Fibroblast of skin of scalp (primary cell): ENCODE measurements at regions not wholly inside any gene's neighbourhood (a gene's known extent, or its start where the extent isn't known, plus 50 kb on each side); places are given as distances from the start of the nearest gene placed in this dataset.
"Not testable (repeated sequence)": the region's sequence is repeated elsewhere in the genome, so short reads cannot be mapped to it uniquely, and the experiment has no call there.

Source experiments
- DNase-seq: peaks from one replicate; pipeline ENCODE4 v3.0.0-alpha.2; 2013

DNA sequence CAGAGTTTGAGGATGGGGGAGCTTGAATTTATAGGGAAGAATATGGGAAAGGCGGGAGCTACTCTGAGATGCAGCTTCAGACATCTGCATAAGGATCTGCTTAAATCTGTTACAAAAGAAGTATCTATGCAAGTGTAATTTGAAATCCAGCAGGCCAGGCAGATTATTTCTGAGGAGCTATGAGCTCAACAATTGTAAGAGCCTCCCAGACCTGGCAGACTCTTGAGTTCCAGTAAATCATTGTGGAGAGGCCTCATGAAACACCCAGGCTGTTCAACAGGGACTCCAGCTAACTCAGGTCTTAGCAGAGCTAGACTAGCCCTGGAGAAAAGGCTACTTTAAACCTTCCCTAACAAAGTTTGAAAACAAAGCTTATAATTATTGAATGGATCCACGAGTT is 647.5 kb upstream of the CHRM3 start:
- no peak for DNase-seq

DNA sequence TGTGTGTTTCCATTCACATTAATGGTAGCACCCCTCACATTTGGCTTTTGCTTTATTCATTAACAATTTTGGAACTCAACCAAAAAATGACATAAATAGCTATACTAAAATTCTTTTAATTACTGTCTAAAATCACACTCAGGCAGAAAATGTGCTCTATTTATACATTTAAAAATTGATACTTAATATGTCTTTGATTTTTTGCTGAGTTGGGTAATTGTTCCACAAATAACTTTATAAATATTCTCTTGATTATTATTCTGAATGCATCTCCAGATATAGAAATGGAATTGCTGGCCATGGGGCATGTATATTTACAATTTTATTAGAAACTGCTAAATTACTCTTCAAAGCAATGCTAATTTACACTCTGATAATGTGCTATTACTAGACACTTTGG is 658.7 kb upstream of the CHRM3 start:
- no peak for DNase-seq

DNA sequence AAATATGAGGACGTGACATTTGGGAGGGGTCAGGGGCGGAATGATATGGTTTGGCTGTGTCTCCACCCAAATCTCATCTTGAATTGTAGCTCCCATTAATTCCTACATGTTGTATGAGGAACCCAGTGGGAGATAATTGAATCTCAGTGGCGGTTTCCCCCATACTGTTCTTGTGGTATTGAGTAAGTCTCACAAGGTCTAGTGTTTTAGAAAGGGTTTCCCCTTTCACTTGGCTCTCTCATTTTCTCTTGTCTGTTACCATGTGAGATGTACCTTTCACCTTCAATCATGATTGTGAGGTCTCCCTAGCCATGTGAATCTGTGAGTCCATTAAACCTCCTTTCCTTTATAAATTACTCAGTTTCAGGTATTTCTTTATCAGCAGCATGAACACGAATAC is 663.6 kb upstream of the CHRM3 start:
- DNase-seq = no peak

DNA sequence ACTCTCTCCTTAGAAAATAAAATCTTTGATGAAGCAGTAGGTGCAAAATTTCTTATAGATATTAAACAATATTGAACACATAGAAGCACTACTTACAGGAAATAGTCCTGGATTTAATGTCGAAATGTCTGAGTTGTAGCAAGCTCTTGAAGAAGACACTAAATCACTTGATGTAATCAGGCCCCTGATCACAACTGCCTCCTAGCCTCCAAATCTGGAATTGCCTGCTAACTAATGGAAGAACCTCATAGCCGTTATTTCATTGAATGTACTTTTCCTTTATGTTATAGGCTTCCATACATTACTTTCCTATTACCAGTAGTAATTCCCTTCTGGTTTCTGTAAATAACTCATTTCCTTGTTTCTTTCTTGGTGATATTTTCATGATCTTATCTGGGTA is 675.7 kb upstream of the CHRM3 start:
- DNase-seq = no peak

DNA sequence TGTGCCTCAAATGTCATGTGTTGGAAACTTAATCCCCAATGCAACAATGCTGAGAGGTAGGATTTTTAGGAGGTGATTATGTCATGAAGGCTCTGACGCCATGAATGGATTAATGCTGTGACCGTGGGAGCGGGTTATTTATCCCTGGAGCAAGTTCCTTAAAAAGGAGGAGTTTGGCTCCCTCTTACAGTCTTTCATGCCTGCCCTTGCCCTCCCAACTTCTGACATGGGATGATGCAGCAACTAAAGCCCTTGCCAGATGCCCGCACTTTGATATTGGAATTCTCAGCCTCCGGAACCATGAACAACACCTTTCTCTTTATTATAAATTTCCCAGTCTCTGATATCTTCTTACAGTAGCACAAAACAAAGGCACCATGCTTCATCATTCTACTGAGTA is 685.3 kb upstream of the CHRM3 start:
- DNase-seq = no peak

DNA sequence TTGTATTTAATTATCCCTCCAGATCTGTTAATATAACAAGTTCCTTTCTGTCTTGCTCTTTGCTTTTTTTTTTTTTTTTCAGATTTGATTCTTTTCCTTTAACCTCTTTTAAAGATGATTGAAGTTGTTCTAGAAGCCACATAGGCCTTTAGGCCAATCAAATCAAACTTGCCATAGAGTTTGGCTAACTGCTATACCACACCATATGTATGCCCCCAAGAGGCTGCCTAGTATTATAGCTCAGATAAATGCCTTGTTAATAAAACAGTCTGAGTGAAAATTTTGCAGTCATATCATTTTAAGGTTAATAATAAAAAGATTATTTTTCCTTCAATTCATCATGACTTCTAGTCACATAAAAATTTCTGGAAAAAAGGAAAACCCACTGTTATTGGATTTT is 696.0 kb upstream of the CHRM3 start:
- DNase-seq = peak; percentile 54

DNA sequence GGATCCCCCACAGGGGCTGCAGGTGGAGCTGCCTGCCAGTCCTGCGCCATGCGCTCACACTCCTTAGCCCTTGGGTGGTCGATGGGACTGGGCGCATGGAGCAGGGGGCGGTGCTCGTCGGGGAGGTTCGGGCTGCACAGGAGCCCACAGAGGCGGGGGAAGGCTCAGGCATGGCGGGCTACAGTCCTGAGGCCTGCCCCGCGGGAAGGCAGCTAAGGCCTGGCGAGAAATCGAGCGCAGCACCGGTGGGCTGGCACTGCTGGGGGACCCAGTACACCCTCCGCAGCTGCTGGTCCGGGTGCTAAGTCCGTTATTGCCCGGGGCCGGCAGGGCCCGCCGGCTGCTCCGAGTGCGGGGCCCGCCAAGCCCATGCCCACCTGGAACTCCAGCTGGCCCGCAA is 701.8 kb upstream of the CHRM3 start:
- DNase-seq = not testable (repeated sequence)

DNA sequence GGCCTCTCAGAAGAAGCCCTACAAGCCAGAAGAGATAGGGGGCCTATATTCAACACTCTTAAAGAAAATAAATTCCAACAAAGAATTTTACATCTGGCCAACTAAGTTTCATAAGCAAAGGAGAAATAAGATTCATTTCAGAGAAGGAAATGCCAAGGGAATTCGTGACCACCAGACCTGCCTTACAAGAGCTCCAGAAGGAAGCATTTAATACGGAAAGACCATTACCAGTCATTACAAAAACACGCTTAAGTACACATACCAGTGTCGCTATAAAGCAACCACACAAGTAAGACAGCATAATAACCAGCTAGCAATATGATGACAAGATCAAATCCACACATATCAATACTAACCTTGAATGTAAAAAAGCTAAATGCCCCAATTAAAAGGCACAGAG is 704.9 kb upstream of the CHRM3 start:
- peak; percentile 51 for DNase-seq

DNA sequence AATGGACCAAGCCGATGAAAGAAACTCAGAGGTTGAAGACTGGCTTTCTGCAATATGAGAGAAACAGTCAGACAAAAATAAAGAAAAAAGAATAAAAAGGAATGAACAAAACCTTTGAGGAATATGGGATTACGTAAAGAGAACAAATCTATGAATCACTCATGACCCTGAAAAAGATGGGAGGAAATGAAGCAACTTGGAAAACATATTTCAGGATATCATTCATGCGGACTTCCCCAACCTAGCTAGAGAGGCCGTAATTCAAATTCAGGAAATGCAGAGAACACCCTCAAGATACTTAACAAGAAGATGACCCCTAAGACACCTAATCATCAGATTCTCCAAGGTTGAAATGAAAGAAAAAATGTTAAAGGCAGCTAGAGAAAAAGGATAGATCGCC is 705.3 kb upstream of the CHRM3 start:
- peak; percentile 43 for DNase-seq

DNA sequence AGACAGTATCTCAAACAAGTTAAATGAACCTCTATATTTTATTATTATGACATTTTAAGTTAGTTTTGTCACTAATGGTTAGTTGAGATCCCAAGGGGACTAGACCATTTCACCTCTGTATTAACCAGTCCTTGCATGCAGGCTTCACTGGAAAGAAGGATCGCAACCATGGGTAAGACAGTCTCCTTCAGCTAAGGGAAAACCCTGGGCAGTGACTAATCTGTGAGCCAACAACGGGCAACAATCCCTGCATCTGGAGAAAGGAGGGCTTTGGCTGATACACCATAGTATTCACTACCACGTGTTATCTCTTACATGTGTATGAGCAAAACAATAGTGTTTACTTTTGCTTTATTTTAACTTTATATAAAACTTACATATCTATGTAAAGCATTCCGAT is 708.8 kb upstream of the CHRM3 start:
- DNase-seq = no peak

DNA sequence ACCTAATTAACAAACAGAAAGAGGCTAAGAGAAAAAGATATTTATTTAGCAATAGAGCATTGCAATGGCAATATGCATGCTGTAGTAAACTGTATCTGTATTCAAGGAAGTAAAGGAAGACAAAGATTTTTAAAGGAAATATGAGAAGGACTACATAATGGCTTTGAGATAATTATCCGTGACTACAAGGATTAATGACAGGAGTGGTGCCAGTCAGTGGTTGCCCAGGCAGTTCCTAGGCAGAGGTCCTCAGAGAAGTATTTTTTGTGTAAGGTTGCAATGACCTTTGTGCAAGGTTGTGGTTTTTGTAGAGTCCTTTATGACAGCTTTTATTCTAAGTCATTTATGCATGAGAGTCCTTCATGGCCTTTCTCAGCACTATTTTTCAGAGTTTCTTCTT is 711.1 kb upstream of the CHRM3 start:
- DNase-seq = no peak

DNA sequence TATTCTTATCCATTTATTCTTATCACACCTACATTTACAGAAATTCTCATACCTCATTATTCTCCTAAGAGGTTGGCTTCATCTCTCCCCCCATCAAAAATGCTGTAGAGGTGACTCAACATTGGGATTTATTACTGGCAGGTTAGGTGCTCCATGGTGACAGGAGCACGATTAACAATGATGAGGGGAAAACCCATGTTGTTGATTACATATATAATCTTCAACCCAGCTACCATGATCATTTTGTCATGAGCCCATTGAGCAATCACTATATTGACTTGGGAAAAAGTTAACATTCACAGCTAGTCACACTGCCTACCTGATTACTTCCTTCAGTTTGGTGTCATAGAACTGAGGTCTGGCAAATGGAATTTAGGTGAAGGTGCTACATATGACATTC is 712.1 kb upstream of the CHRM3 start:
- no peak for DNase-seq

DNA sequence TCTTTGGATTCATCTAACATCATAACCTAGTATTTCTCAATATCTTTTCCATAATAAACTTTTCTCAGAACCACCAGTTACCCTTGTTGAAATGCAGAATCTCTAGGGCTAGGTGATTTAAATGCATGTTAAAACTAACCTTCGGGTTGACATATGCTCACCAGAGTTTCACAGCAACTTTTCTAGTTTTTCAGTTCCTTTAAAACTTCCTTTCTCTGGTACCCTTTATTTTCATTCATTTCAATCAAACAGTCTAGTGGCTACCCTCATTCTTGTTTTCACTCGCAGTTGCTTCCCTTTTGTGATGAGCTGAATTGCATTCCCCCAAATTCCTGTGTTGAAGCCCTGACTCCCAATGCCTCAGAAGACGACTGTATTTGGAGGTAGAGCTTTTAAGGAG is 712.8 kb upstream of the CHRM3 start:
- no peak for DNase-seq

DNA sequence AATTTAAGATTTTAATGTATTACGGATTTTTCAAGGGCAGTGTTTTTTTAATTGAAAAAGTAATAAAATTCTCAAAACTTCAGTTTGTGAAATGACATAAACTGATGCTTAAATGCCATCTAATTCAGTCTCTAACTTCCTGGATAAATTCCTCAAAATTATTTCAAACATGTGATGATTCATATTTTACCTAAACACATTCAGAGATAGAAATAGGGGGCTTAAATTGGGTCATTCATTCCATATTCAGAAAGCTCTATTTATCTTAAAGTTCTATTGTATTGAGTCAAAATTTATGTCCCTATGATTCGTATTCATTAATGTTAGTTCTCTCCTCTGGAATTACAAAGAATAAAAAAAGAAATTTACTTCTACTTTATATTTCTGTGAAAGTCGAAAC is 713.6 kb upstream of the CHRM3 start:
- peak; percentile 28 for DNase-seq

DNA sequence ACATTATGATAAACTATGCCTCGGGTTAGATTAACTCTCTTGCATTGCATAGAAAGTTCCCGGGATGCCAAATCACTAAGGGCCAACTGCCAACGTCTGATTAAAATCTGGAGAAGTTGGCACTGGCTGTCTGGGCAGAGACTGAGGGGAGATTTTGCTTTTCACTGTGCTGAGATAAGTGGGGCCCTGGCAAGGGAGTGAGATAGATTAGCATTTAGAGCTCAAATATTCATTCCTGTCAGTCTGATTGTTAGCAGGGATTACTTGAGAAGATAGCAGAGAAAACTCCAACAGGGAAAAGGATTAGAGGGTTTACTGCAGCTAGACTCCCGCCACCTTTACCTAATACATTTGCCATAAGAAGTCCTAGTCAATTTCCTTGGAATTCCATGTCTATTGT is 714.1 kb upstream of the CHRM3 start:
- DNase-seq = no peak

DNA sequence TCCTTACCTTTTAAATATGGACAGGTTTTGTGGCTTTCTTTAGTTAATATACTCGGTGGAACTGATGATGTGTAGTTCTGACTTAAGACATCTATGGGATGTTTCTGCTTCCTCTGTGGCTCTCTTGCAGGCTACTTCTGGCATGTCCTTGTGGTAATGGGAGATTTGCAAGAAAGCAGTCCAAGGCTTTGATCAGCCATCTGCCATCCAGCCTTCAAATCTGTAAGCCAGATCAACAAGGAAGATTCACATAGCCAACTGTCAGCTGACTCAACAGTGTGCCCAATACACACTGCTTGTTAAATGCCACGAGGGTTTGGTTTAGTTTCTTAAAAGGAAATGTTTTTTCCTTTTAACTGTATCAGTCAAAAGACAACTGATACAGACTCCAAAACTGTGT is 722.2 kb upstream of the CHRM3 start:
- DNase-seq = no peak

DNA sequence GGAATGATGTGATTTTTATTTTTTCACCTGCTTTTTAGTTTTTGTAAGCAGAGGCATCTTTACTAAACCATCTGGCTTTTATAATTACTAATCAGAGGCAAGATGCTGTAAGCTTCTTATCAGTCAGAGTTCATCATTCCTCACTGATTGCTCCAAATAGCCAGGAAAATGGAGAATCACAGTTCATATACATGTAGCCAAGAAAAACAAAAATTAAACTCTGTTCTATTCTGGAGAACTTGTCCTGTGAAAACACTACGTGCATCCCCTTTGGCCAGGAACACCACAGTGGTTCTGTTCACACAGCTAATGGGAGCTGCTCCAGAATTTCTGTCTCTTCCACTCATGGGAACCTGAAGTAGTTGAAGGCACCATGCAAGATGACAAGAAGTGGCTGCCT is 725.5 kb upstream of the CHRM3 start:
- no peak for DNase-seq

DNA sequence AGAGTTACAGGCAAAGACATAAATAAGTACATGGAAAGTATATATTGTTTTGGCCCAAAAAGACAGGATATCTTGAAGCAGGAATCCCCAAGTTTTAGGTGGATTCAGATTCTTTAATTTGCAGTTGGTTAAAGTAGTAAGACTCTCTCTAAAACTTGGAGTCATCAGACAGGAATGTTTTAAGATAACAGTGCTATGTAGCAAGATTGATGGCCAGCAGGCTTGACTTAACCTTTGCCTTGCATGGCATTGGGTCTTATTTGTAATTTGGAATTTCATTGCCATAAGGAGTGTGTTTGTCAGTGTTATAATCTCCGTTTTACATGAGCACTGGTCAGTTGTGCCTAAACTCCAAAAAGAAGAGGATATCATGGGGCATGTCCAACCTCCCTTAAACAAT is 727.6 kb upstream of the CHRM3 start:
- peak; percentile 65 for DNase-seq

DNA sequence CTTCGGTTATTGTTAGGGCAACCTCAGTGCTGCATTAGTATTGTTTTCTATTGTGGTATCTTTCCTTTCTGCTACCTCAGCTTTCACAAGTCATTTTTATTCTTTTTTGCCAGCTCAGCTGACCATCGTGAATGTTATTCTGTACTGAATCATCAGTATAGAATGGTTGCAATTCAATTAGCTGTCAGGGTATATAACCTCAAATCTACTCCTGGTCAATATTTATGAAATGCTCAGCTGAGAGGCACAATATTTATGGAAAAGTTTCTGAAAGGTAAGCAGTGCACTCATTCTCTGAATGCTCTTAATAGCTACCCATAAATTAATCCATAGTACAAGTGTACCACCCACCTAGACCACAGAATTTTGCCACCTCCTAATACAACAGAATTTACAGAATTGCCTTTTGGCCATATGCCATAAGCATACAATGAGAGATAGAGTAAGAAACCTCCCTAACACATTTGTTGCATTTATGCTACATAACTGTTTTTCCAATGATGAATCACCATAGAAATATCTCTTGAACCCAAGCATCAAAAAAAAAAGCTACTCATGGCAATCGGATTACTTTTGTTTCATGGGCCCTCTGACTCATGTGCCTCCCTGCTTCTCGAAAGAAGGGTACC is 732.6 kb upstream of the CHRM3 start:
- peak; percentile 77 for DNase-seq

DNA sequence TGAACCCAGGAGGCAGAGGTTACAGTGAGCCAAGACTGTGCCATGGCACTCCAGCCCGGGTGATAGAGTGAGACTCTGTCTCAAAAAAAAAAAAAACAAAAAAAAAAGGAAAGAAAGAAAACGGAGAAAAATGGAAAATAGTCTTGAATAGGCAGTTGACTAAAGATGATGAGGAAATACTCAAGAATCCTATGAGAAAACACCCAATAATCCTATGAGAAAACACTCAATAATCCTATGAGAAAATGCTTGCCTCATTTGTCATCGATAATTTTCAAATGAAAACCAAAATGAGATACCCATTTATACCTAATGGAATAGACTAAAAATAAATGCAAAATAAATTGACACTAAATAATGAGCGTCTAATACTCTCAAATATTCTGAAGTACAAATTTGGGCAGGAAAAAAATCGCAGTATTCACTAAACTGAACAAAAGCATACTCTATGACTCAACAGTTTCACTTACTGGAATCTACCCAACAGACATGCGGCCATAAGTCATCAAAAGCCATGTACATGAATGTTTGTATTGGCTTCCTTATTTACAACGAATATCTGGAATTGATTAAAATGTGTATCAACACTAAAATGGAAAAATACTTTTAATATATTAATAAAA is 733.9 kb upstream of the CHRM3 start:
- DNase-seq = peak; percentile 89

DNA sequence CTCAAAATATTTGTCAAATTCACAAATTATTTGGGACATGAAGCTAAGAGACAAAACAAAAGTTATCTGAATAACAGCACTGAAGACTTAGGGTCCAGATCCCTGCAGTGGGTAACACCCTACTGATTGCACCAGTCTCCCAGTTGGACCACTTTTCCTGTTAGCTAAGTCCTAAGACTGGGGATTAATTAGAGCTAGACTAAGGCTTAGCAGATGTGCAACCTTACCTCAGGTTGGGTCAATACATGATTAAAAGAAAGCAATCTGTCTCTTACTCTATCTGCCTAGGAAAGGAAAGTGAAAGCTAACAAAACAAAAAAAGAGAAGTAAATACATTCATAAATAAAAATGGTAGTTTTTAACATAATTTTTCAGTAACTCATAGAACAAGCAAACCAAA is 737.2 kb upstream of the CHRM3 start:
- no peak for DNase-seq

DNA sequence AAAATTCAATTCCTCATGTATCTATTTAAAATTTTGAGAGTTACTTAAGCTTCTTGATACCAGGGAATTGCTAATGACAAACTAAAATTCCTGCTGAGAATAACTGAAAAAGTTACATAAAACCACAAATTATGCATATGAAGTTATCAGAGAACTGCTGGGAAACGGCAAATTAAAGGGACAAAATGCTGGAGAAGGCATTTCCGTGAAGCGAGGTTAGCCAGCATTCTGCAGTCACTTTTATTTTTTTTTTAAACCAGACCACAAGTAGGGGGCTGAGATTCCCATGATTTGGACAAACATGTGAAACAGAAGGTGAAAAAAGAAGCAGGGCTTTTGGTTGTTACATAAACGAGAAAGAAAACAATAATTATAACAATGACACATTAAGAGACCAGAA is 737.6 kb upstream of the CHRM3 start:
- peak; percentile 41 for DNase-seq

DNA sequence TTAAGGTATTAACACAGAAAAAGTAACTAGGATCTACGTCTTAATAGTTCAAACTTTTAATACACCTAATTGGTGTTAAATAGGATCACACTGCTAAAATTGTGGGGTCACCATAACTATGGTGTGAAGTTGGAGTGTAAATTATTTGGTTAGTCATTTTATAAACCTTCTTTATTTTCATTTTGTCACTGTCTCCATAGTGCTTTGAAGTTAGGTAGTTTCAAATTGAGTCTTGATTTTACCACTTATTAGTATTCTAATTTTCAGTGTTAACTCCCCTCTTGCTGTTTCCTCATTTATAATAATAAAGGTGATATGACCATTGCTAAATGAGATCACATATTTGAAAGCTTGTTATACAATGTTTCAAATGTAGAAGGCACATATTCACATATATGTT is 738.1 kb upstream of the CHRM3 start:
- DNase-seq = no peak

DNA sequence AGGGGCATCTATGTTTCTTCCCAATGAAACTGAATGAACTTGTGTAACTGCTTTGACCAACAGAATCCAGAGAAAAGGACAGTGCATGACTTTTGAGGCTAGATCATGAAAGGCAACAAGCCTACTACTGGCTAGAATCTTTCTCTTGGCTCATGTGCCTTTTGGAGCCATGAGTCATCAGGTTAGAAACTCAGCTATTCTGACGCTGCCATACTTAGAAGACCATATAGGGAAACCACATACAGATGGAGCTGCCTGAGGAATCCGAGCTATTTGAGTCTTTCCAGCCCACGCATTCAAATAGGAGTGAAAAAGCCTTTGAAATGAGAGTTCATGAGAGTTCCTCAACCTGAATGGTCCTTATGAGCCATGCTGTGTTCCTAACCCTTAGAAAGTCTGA is 738.5 kb upstream of the CHRM3 start:
- peak; percentile 99 for DNase-seq

DNA sequence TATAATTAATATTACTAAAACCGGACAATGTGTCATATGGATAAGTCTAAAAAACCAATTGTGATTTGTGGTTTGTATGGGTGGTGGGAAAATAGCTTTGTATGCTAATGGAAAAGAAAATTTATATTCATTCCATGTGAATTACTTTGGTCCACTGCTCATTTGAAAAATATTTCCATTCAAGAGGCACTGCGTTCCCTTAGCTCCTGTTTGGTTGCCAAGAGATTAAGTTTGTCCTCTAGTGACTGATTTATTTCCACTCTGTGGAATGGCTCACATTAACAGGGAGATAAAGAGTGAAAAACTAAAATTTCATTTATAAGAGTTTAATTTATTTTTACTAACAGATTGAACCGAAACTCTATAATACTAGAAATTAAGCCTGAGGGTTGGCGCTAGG is 744.1 kb upstream of the CHRM3 start:
- peak; percentile 87 for DNase-seq
